ENCODE measurements at regions not wholly inside any gene's neighbourhood (a gene's known extent, or its start where the extent isn't known, plus 50 kb on each side); places are given as distances from the start of the nearest gene placed in this dataset.

DNA sequence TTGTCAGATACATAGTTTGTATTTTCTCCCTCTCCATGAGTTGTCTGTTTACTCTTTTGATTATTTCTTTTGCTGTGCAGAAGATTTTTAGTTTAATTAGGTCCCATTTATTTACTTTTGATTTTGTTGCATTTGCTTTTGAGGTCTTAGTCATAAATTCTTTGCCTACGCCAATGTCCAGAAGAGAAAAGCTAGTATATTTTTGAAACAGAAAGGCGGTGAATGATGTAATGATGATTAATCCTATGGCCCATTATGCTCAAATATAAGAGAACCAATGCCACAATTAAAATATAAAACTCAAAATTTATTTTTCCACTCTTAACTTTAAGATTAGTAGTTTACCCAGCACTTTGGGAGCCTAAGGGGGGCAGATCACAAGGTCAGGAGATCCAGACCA is 59.8 kb upstream of the SMIM36 start:
- no peak for DNase-seq
- H3K27ac ChIP-seq (ENCODE audit: low read length) = no peak overlapping the region
- H3K27me3 ChIP-seq (ENCODE audit: control insufficient read depth, insufficient read depth, low read length) = no peaks in the 10 kb centered on the region
- no peak overlapping the region for H3K4me3 ChIP-seq (ENCODE audit: low read length)
- H3K4me1 ChIP-seq (ENCODE audit: control insufficient read depth, insufficient read depth, low read length) = peaks cover 4% of the 10 kb centered on the region
- 86% methylated on average over 1 of the region's 2 CpGs for WGBS (ENCODE audit: insufficient coverage, low lambda C conversion rate)
- H3K9me3 ChIP-seq (ENCODE audit: control insufficient read depth, low read depth, low read length) = no peaks in the 10 kb centered on the region
- no peaks in the 10 kb centered on the region for H3K36me3 ChIP-seq (ENCODE audit: control insufficient read depth, insufficient read depth, low read length)

DNA sequence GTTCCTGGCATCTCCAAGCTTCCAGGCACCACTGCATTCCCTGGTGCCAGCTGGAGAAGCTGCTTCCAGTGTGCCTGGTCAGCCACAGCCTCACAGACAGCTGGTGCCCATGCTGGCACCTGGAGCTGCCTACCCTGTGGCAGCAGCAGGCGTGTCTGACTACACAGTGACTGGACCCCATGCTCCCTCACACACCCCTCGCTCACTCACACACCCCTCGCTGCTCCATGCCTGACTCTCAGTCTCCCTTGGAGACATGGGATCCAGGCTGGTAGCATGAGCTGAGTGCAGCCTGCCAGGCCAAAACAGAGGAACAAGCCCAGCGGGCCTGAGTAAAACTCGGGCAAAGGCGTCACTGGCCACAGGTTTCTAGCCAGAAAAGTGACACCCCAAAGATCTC is 59.1 kb upstream of the SMIM36 start:
- no peak for DNase-seq
- H3K27me3 ChIP-seq (ENCODE audit: control insufficient read depth, insufficient read depth, low read length) = no peaks in the 10 kb centered on the region
- WGBS (ENCODE audit: insufficient coverage, low lambda C conversion rate) = no CpG with 5 or more reads among the region's 6 CpGs
- no peaks in the 10 kb centered on the region for H3K9me3 ChIP-seq (ENCODE audit: control insufficient read depth, low read depth, low read length)
- H3K27ac ChIP-seq (ENCODE audit: low read length) = no peak overlapping the region
- H3K4me3 ChIP-seq (ENCODE audit: low read length) = no peak overlapping the region
- H3K36me3 ChIP-seq (ENCODE audit: control insufficient read depth, insufficient read depth, low read length) = no peaks in the 10 kb centered on the region
- H3K4me1 ChIP-seq (ENCODE audit: control insufficient read depth, insufficient read depth, low read length) = peaks cover 4% of the 10 kb centered on the region

DNA sequence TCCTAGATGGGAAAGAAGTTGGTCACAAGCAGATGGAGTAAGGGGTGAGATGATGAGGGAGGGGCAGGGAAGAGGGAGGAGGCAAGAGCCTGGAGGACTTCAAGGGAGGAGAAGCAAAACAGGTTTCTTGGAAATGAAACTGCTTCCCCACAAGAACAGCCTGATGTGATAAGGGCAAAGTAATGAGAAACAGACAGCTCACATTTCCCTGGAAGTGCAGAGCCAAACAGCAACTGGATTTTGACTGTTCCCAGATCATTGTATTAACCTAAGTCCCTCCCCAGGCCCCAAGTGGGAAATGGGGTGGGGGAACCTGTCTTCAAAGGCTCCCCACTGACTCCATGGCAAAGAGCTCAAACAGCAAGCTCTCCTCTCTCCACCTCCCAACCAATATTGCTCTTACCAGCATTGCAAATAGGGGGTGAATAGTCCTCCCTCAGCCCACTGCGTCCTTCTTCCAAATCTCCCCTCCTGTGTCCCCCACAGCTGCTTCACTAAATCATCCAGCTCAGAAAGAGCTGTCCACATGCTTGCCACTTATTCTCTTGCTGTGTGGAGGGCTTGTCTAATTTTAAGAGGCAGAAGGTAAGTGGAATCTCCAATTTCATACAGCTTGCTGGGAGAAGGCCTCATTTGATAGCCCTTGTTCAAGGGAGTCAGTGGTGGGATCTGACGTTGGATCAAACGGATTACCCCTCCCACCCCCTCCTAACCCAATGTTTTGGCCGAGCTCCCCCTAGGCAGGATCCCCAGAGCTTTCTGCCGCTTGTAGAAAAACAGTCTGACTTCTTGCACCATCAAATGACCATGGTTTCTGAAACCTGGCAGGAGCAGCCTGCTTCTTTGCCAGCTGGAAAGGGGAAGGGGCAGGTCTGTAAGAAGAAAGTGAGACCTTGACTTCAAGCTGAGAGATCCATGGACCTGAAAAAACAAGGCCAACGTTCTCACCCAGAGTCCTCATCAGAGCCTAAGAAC is 56.3 kb upstream of the SMIM36 start:
- Histone ChIP-seq H3K9me3 (ENCODE audit: control insufficient read depth, low read depth, low read length) (no peaks in the 10 kb centered on the region), H3K4me3 (ENCODE audit: low read length) (no peak overlapping the region), H3K4me1 (ENCODE audit: control insufficient read depth, insufficient read depth, low read length) (peaks cover 4% of the 10 kb centered on the region), H3K27ac (ENCODE audit: low read length) (no peak overlapping the region), H3K36me3 (ENCODE audit: control insufficient read depth, insufficient read depth, low read length) (no peaks in the 10 kb centered on the region), H3K27me3 (ENCODE audit: control insufficient read depth, insufficient read depth, low read length) (no peaks in the 10 kb centered on the region)
- WGBS (ENCODE audit: insufficient coverage, low lambda C conversion rate) = no CpG with 5 or more reads among the region's 6 CpGs
- peak in 1 of 2 donors; percentile 10 for DNase-seq

DNA sequence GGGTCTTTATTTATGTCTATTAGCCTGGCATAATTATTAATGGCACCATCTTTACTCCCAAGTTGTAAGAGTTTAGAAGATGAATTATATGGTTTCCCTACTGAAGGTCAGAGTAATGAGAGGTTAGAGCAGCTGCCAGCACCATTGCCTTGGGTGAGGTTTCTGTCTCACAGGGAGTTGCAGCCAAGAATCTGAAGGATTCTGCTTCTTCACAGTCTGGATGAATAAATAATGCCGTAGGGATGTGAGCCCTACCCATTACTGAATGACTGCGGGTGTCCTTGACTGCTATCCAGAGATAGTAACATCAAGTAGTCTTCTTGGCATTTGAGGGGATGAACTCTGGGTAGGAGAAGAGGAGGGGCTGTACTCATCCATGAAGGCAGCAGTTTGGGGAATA is 52.8 kb upstream of the SMIM36 start:
- Histone ChIP-seq H3K9me3 (ENCODE audit: control insufficient read depth, low read depth, low read length) (no peaks in the 10 kb centered on the region), H3K27me3 (ENCODE audit: control insufficient read depth, insufficient read depth, low read length) (no peaks in the 10 kb centered on the region), H3K27ac (ENCODE audit: low read length) (no peak overlapping the region), H3K4me3 (ENCODE audit: low read length) (no peak overlapping the region), H3K36me3 (ENCODE audit: control insufficient read depth, insufficient read depth, low read length) (no peaks in the 10 kb centered on the region), H3K4me1 (ENCODE audit: control insufficient read depth, insufficient read depth, low read length) (peaks cover 4% of the 10 kb centered on the region)
- no peak for DNase-seq
- no CpG with 5 or more reads among the region's 2 CpGs for WGBS (ENCODE audit: insufficient coverage, low lambda C conversion rate)

DNA sequence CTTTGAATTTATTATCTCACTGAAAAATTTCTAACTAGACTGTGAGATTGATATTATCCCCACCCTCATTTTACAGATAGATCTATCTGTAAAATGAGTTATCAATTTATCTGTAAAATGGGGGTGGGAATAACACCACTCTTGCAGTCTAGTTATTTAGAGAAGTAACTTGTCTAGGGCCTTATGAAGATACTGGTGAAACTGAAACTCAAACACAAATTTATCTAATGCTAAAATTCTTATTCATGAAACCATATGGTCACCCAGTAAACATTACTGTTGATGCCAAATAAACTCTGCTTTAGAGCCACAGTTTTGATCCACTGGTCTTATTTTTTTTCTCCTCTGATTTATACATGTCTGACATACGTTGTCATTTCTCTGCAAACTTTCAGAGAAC is 52.1 kb upstream of the SMIM36 start:
- H3K4me3 ChIP-seq (ENCODE audit: low read length) = no peak overlapping the region
- no peak overlapping the region for H3K27ac ChIP-seq (ENCODE audit: low read length)
- H3K36me3 ChIP-seq (ENCODE audit: control insufficient read depth, insufficient read depth, low read length) = no peaks in the 10 kb centered on the region
- WGBS (ENCODE audit: insufficient coverage, low lambda C conversion rate) = 80% methylated on average over 1 of the region's 1 CpG
- no peak for DNase-seq
- peaks cover 4% of the 10 kb centered on the region for H3K4me1 ChIP-seq (ENCODE audit: control insufficient read depth, insufficient read depth, low read length)
- H3K9me3 ChIP-seq (ENCODE audit: control insufficient read depth, low read depth, low read length) = no peaks in the 10 kb centered on the region
- H3K27me3 ChIP-seq (ENCODE audit: control insufficient read depth, insufficient read depth, low read length) = no peaks in the 10 kb centered on the region

DNA sequence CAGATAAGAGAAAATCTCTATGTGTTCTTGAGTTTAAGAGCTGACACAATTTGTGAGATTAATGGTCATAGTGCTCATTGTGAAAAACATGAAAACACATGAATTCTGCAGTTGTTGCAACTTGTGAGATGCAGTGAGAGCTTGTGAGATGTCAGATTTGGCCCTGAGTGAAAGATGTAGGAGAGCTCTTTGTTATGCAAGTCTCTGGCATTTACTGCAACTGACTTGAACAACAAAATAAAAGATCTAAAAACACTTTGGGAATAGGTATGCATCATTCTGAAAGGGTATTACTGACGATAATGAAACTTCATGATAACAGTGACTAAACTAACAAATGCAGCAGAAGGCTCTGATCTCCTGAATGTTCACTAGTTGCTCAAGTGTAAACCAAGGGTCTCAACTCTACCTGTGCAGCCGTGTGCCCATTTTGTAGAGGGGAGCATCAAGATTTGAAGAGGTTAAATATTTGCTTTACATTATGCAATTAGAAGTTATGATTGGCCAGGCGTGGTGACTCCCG is 50.8 kb upstream of the SMIM36 start:
- no peaks in the 10 kb centered on the region for H3K9me3 ChIP-seq (ENCODE audit: control insufficient read depth, low read depth, low read length)
- no peaks in the 10 kb centered on the region for H3K4me1 ChIP-seq (ENCODE audit: control insufficient read depth, insufficient read depth, low read length)
- H3K4me3 ChIP-seq (ENCODE audit: low read length) = no peak overlapping the region
- DNase-seq = no peak
- no peak overlapping the region for H3K27ac ChIP-seq (ENCODE audit: low read length)
- no peaks in the 10 kb centered on the region for H3K27me3 ChIP-seq (ENCODE audit: control insufficient read depth, insufficient read depth, low read length)
- 80% methylated on average over 1 of the region's 4 CpGs for WGBS (ENCODE audit: insufficient coverage, low lambda C conversion rate)
- H3K36me3 ChIP-seq (ENCODE audit: control insufficient read depth, insufficient read depth, low read length) = no peaks in the 10 kb centered on the region

DNA sequence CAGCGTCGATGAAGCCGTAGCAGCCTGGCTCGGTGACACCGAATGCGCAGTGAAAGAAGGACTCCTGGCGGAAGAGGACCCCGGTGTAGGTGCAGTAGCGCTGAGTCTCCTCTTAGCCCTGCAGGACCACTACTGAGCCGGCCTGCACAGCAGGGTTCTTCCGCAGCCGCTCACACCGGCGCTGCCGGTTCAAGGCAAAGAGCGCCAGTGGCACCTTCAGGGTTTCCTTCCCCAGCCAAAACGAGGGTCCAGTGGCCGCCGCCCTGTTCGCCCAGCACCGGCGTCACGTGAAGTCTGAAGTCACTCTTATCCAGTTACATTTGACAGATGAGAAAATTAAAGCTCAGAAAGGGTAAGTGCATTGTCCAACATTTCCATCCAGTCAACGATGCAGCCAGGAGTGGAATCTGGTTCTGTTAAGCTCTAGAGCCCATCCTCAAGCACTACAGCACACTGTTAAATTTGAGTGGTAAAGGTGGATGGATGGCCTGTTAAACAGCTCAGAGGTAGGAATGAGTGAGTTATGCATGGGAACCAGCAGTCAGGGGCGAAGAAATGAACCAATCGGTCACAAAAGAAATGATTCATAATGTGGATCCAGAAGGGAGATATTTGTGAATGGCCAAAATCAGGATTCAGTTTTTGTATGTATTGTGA is 50.2 kb upstream of the SMIM36 start:
- Histone ChIP-seq H3K27ac (ENCODE audit: low read length) (no peak overlapping the region), H3K9me3 (ENCODE audit: control insufficient read depth, low read depth, low read length) (no peaks in the 10 kb centered on the region), H3K27me3 (ENCODE audit: control insufficient read depth, insufficient read depth, low read length) (no peaks in the 10 kb centered on the region), H3K4me1 (ENCODE audit: control insufficient read depth, insufficient read depth, low read length) (no peaks in the 10 kb centered on the region), H3K36me3 (ENCODE audit: control insufficient read depth, insufficient read depth, low read length) (no peaks in the 10 kb centered on the region), H3K4me3 (ENCODE audit: low read length) (no peak overlapping the region)
- no peak for DNase-seq
- WGBS (ENCODE audit: insufficient coverage, low lambda C conversion rate) = 94% methylated on average over 2 of the region's 26 CpGs

Data from large intestine (tissue), 3 donors.